Glutamatergic neuron (in vitro differentiated cells): ENCODE measurements at regions not wholly inside any gene's neighbourhood (a gene's known extent, or its start where the extent isn't known, plus 50 kb on each side); places are given as distances from the start of the nearest gene placed in this dataset.

Source experiments
- DNase-seq: peaks from one replicate; pipeline ENCODE4 v3.0.0; 2022
- H3K27ac Mint-ChIP-seq: one replicate; pipeline ENCODE4 v1.8.0; 2020; ENCODE audit warnings: mild to moderate bottlenecking, mixed read lengths, inconsistent platforms; ENCODE audit not compliant: unreplicated experiment
- H3K27me3 Mint-ChIP-seq: one replicate; pipeline ENCODE4 v1.8.0; 2020; ENCODE audit warnings: mild to moderate bottlenecking, moderate library complexity, mixed read lengths, inconsistent platforms; ENCODE audit not compliant: unreplicated experiment
- H3K36me3 Mint-ChIP-seq: one replicate; pipeline ENCODE4 v1.8.0; 2020; ENCODE audit warnings: mild to moderate bottlenecking, mixed read lengths, inconsistent platforms; ENCODE audit not compliant: unreplicated experiment
- H3K4me1 Mint-ChIP-seq: one replicate; pipeline ENCODE4 v1.8.0; 2020; ENCODE audit warnings: mild to moderate bottlenecking, low read depth, mixed read lengths, inconsistent platforms; ENCODE audit not compliant: unreplicated experiment
- H3K4me3 Mint-ChIP-seq: one replicate; pipeline ENCODE4 v1.8.0; 2020; ENCODE audit warnings: mild to moderate bottlenecking, mixed read lengths, inconsistent platforms; ENCODE audit not compliant: unreplicated experiment
- H3K9me3 Mint-ChIP-seq: one replicate; pipeline ENCODE4 v1.8.0; 2020; ENCODE audit warnings: mild to moderate bottlenecking, moderate library complexity, mixed read lengths, inconsistent platforms; ENCODE audit not compliant: unreplicated experiment
- TF ChIP-seq, protein P1 (sequence below): fragments of 200-600 bp; sonication (generic); IDR thresholded peaks from one replicate; pipeline ENCODE4 v1.5.0; 2021; ENCODE audit not compliant: partially characterized antibody, unreplicated experiment

DNA sequence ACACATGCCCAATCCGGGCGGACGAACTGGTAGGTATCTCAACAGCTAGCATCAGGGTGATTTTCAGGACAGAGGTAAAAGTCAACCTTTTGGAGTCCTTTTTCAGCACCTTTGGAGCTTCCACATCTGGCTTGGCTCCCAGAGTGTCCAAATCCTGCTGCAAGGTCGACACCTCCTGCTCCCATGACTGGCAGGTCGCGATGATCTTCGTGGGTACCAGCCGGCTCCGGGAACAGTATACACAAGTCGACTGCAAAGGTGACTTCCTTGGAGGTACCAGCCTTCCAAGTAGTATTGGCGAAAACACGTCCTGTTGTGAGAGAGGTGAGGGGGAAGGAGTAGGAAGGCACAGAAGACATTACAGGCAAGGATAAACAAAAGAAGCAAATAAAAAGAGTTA lies 672.7 kb downstream of the TMEM121 start:
- Mint-ChIP-seq H3K4me1 (no peaks in the 10 kb centered on the region), H3K4me3 (no peak overlapping the region), H3K9me3 (peaks cover 30% of the 10 kb centered on the region), H3K27ac (no peak overlapping the region), H3K36me3 (peaks cover 16% of the 10 kb centered on the region), H3K27me3 (peaks cover 3% of the 10 kb centered on the region)
- no peak for DNase-seq
- TF ChIP-seq, protein P1, sequence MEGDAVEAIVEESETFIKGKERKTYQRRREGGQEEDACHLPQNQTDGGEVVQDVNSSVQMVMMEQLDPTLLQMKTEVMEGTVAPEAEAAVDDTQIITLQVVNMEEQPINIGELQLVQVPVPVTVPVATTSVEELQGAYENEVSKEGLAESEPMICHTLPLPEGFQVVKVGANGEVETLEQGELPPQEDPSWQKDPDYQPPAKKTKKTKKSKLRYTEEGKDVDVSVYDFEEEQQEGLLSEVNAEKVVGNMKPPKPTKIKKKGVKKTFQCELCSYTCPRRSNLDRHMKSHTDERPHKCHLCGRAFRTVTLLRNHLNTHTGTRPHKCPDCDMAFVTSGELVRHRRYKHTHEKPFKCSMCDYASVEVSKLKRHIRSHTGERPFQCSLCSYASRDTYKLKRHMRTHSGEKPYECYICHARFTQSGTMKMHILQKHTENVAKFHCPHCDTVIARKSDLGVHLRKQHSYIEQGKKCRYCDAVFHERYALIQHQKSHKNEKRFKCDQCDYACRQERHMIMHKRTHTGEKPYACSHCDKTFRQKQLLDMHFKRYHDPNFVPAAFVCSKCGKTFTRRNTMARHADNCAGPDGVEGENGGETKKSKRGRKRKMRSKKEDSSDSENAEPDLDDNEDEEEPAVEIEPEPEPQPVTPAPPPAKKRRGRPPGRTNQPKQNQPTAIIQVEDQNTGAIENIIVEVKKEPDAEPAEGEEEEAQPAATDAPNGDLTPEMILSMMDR: no peak

DNA sequence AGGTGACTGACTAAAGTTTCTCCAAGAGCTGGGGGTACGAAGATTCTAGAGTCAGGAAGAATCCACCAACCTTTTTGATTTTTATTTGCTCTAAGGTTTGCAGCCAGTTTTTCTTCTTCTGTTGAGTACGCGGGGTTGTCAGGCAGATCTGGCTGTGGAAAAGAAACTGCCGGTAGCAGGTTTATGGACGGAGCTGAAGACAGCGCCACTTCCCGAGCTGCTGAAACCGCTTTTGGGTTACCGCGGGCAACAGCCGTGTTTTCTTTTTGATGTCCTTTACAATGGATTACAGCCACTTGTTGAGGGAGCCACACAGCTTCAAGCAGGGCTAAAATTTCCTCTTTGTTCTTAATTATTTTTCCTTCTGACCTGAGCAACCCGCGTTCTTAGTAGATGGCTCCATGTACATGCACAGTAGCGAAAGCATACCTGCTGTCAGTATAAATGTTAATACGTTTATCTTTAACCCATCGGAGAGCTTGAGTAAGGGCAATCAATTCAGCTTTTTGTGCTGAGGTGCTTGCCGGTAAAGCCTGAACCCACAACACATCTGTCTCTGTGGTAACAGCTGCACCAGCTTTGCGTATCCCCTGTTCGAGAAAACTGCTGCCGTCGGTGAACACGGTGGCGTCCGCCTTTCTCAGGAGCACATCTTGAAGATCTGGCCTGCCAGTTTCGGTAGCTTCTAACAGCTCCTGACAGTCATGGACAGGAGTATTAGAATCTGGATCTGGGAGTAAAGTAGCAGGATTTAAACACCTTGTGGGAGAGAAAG lies 674.3 kb downstream of the TMEM121 start:
- no peaks in the 10 kb centered on the region for H3K4me1 Mint-ChIP-seq
- DNase-seq: no peak
- H3K4me3 Mint-ChIP-seq: no peak overlapping the region
- peaks cover 33% of the 10 kb centered on the region for H3K9me3 Mint-ChIP-seq
- peaks cover 18% of the 10 kb centered on the region for H3K36me3 Mint-ChIP-seq
- H3K27me3 Mint-ChIP-seq: peaks cover 6% of the 10 kb centered on the region
- TF ChIP-seq, protein P1: no peak
- H3K27ac Mint-ChIP-seq: no peak overlapping the region

DNA sequence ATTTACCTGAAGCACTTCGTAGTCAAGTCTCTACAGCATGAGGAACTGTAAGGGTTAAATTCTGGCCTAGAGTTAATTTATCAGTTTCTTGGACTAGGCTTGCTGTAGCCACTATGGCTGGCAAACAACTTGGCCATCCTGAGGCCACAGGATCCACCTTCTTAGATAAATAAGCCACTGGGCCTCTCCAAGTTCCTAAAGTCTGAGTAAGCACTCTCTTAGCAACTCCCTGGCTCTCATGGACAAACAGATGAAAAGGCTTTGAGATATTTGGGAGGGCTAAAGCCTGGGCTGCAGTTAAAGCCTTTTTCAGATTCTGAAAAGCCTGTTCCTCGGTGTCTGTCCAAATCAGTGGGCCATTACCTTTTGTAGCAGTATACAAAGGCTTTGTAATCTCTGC lies 675.0 kb downstream of the TMEM121 start:
- no peak for DNase-seq

DNA sequence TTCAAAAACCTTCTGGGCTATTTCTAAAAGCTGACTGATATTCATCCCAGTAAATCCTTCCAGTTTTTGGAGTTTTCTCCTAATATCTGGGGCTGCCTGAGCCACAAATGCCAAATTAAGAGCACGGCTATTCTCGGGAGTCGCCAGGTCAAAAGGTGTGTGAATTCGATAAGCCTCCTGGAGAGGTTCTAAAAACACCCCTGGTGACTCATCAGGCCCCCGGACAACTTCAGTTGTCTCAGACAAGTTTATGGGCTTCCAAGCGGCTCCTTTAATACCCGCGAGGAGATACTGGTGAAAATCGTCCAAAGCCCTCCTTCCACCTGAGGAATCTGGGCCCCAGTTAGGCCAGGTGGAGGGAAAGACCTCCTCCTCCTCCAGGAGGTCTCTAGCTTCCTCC lies 677.1 kb downstream of the TMEM121 start:
- DNase-seq: no peak
- Mint-ChIP-seq H3K27me3 (peaks cover 9% of the 10 kb centered on the region), H3K4me3 (no peak overlapping the region), H3K9me3 (peaks cover 29% of the 10 kb centered on the region), H3K36me3 (peaks cover 21% of the 10 kb centered on the region), H3K27ac (no peak overlapping the region), H3K4me1 (no peaks in the 10 kb centered on the region)
- TF ChIP-seq, protein P1: no peak

More for the DNA sequence above, 675.0 kb downstream of the TMEM121 start:
- Mint-ChIP-seq H3K36me3 (peaks cover 21% of the 10 kb centered on the region), H3K27ac (no peak overlapping the region), H3K4me3 (no peak overlapping the region), H3K27me3 (peaks cover 7% of the 10 kb centered on the region), H3K9me3 (peaks cover 36% of the 10 kb centered on the region), H3K4me1 (no peaks in the 10 kb centered on the region)
- TF ChIP-seq, protein P1: no peak

DNA sequence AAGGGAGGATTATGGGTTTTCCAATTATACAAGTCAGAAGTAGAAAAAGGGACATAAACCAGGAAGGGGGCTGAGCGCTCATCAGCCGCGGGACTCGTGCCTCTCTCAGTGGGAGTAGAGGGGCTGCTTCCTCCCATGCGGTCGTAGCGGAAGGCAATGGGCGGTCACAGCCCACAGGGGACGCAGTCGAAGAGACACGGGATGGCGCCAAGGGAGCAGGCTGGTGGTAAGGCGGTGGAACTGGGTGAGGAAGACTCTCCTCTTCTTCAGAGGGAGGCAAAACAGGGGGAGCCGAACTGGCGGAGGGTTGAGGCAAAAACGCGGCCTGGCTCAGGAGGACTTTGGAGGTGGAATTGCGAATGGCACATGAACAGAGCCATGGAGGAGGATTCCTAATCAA lies 677.7 kb downstream of the TMEM121 start:
- TF ChIP-seq, protein P1: no peak
- Mint-ChIP-seq H3K36me3 (peaks cover 17% of the 10 kb centered on the region), H3K4me1 (no peaks in the 10 kb centered on the region), H3K4me3 (no peak overlapping the region), H3K9me3 (peaks cover 32% of the 10 kb centered on the region), H3K27ac (no peak overlapping the region), H3K27me3 (peaks cover 8% of the 10 kb centered on the region)
- no peak for DNase-seq
